AG09319 (cell line): ENCODE measurements at regions not wholly inside any gene's neighbourhood (a gene's known extent, or its start where the extent isn't known, plus 50 kb on each side); places are given as distances from the start of the nearest gene placed in this dataset.

Source experiments
- DNase-seq: peaks from one replicate; pipeline ENCODE4 v3.0.0-alpha.2; 2010; ENCODE audit warnings: low read depth; ENCODE audit errors: extremely low read depth
- TF ChIP-seq, protein P1 (sequence below): IDR thresholded peaks from 2 replicates; pipeline ENCODE4 v1.5.1; 2011; ENCODE audit warnings: low read depth, mild to moderate bottlenecking, inconsistent platforms, low read length, moderate library complexity

- TF ChIP-seq, protein P1, sequence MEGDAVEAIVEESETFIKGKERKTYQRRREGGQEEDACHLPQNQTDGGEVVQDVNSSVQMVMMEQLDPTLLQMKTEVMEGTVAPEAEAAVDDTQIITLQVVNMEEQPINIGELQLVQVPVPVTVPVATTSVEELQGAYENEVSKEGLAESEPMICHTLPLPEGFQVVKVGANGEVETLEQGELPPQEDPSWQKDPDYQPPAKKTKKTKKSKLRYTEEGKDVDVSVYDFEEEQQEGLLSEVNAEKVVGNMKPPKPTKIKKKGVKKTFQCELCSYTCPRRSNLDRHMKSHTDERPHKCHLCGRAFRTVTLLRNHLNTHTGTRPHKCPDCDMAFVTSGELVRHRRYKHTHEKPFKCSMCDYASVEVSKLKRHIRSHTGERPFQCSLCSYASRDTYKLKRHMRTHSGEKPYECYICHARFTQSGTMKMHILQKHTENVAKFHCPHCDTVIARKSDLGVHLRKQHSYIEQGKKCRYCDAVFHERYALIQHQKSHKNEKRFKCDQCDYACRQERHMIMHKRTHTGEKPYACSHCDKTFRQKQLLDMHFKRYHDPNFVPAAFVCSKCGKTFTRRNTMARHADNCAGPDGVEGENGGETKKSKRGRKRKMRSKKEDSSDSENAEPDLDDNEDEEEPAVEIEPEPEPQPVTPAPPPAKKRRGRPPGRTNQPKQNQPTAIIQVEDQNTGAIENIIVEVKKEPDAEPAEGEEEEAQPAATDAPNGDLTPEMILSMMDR, result no peak
- no peak for DNase-seq
Measured at GRCh38 chr12:90064852-90065801, 356.5 kb upstream of the ATP2B1 start.

DNA sequence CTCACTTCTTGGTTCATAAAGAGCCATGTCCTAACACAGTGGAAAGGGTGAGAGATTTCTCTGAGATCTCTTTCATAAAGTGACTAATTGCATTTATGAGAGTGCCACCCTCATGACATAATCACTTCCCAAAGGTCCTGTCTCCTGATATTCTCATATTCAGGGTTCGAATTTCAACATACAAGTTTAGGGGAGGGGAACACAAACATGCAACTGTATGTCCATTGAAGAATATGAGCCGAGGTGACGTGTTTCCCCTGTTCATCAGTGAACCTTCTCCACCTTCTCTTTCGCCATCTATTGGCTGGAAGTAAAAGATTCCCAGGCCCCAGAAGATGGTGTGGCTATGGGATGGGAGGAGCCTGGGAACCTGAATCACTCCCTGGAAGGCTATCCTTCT is 354.2 kb upstream of the ATP2B1 start:
- TF ChIP-seq, protein P1, result no peak
- DNase-seq, result no peak

GRCh38 chr12:90061809-90062208 is 353.2 kb upstream of the ATP2B1 start:
- DNase-seq, result no peak
- TF ChIP-seq, protein P1, result no peak

GRCh38 chr12:90060031-90060430 is 351.4 kb upstream of the ATP2B1 start:
- TF ChIP-seq, protein P1, result no peak
- DNase-seq, result no peak

- TF ChIP-seq, protein P1, result no peak
- peak; percentile 28 for DNase-seq
Measured at GRCh38 chr12:90058704-90059103, 350.1 kb upstream of the ATP2B1 start.

- TF ChIP-seq, protein P1, result no peak
- DNase-seq, result no peak
Measured at GRCh38 chr12:90055071-90055470, 346.4 kb upstream of the ATP2B1 start.

- TF ChIP-seq, protein P1, result no peak
- DNase-seq, result no peak
Measured at GRCh38 chr12:90048918-90049317, 340.3 kb upstream of the ATP2B1 start.
